HG02852 (cell line): ENCODE measurements at regions not wholly inside any gene's neighbourhood (a gene's known extent, or its start where the extent isn't known, plus 50 kb on each side); places are given as distances from the start of the nearest gene placed in this dataset.

Experiments
- ATAC-seq: cut with Tn5 transposase; IDR thresholded peaks from one replicate; pipeline ENCODE4 v1.9.1; 2021; ENCODE audit warnings: mild to moderate bottlenecking, moderate library complexity; ENCODE audit not compliant: unreplicated experiment

- ATAC-seq, result no peak
Measured at GRCh38 chr13:31853643-31854326, 114.5 kb downstream of the RXFP2 start.

- no peak for ATAC-seq
Measured at GRCh38 chr13:31859571-31859970, 120.2 kb downstream of the RXFP2 start.

GRCh38 chr13:31860002-31860401, 120.7 kb downstream of the RXFP2 start:
- ATAC-seq, result no peak

DNA sequence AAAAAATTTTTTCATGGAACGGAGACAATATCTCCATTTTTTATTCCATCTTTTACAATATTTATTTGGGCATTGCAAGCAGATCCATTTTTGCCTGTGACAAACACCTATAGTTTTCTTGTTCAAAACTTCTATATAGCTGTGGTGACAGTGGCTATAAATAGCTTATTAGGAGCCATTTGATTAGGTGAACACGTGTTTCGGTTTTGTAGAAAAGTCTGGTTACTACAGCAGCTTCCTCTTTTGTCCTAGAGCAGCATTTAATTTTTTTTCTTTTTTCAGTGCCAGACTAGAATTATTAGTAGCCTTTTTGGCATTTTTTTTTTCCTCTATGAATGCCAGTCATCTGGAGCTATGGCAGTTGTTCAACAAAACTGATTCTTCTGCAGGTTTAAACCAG, 123.5 kb downstream of the RXFP2 start:
- ATAC-seq, result no peak

GRCh38 chr13:31864307-31864706, 125.0 kb downstream of the RXFP2 start:
- ATAC-seq, result no peak

GRCh38 chr13:31866099-31866498, 126.8 kb downstream of the RXFP2 start:
- no peak for ATAC-seq

DNA sequence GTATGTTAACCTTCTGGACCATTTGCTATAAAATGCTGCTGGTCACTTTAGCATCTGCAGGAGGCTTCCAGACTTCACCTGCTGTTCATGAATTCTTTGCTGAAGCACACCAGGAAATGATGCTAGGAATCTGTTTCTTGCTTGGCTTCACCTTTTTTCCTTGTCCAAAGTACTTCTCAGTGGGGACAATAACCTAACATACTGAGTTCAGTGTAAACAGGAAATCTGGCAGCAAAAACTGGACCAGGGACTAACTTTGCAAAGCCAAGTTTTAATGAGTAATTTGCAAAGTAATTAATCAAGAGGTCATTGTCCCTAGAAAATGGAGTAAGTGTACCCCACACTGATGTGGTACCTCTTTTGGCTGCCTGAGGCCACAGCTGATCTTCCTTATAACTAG, 128.4 kb downstream of the RXFP2 start:
- no peak for ATAC-seq

- no peak for ATAC-seq
Measured at GRCh38 chr13:31869582-31869981, 130.3 kb downstream of the RXFP2 start.

- no peak for ATAC-seq
Measured at GRCh38 chr13:31870511-31870910, 131.2 kb downstream of the RXFP2 start.

GRCh38 chr13:31873145-31873544, 133.8 kb downstream of the RXFP2 start:
- ATAC-seq, result no peak

DNA sequence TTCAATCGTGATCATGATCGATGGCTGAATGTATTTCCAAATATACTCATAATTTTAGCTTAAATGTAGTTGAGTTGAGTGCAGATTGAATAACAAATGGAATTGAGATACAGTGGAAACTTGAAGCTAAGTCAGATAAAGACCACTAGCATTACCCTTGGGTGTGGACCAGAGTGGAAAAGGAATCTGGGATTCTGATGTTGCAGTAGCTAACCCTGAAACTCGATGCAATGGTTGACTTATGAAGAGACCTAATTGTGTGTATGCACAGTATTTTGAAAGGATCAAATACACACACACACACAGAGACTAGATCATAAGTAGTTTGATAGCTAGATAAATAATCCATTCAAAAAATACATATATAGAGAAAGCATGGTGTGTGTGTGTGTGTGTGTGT, 135.8 kb downstream of the RXFP2 start:
- no peak for ATAC-seq

- ATAC-seq, result no peak
Measured at GRCh38 chr13:31878052-31878451, 138.7 kb downstream of the RXFP2 start.

DNA sequence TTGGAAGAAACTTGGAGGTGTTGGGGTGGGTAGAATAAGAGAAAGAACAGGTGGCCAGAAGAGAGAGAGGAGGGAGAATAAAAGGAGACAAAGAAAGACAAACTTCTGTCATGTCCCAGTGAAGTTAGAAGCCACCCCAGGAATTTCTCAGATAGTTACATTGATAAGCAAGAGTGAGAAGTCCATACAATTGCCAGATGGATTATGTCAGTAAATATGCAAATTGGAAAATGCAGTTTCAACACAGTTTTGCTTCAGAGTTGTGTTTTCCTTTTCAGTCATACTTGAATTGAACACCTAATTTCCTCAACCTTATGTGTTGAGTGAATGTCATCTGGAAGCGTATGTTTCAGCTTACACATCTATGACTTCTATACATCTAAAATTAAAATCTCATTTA, 139.2 kb downstream of the RXFP2 start:
- no peak for ATAC-seq

DNA sequence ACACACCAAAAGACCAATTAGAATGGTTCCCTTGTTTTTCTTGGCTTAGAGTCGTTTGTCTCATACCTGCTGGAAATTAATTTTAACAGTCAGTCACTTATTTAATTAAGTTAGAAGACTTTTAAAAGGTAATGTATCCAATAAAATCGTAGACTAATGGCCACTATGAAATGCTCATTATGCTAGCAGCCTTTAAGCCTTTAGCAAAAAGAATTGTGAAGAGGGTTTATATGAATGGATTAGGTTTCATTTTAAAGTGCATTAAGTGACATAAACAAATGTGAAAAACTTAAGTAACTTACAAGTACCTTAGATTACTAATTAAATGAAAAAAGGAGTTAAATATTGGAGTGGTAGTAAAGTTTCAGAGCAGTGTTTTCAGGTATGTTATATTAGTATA, 139.6 kb downstream of the RXFP2 start:
- ATAC-seq, result no peak

DNA sequence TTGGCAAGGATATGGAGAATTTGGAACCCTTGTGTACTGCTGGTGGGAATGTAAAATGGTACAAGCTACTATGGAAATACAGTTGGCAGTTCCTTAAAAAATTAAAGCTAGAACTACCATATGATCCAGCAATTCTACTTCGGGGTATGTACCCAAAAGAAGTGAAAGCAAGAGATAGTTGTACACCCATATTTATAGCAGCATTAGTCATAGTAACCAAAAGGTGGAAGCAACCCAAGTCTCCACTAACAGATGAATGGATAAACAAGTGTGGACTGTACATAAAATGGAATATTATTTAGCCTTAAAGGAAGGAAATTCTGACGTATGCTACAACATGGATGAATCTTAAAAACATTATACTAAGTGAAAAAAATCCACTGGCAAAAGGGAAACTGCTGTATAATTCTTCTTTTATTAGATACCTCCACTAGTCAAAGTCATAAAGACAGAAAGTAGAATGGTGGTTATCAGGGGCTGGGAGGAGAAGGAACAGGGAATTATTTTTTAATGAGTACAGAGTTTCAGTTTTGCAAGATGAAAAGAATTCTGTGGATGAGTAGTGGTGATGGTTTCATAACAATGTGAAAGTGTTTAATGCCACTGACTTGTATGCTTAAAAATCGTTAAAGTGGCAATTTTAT, 141.6 kb downstream of the RXFP2 start:
- no peak for ATAC-seq

DNA sequence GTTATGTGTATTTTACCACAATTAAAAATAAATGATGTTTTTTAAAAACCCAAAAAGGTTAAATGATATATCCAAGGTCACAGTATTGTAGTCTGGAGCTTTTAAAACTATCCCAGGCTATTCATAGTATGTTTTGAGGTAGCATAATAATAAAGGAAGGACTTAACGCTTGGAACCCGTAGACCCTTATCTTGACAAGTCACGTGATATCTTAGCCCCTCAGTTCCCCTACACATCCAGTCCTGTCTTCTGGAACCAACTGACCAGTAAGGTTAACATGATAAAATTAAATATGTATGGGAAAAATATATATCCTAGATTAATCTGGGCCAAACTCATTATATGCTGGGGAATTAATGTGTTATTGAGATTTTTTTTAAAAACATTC, 142.2 kb downstream of the RXFP2 start:
- ATAC-seq, result no peak

- no peak for ATAC-seq
Measured at GRCh38 chr13:31882794-31883193, 143.5 kb downstream of the RXFP2 start.

GRCh38 chr13:31884556-31884955, 145.2 kb downstream of the RXFP2 start:
- no peak for ATAC-seq

DNA sequence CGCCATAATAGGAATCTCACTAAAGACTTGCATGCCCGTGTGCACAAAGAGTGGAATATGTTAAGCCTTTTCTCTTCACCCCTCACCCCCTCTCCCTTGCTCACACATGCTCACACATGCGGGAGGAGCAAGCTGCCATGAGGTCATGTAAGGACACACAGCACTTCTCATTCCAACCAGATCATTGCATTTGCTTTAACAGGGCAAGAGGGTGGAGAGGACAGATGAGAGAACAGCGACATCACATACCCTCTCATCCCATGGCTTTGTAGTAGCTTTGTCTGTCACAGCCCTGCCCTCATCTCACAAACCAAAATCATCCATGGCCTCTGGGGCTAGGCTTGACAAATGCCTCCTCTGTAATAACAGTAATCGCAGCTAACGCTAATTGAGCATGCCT, 145.6 kb upstream of the FRY start:
- ATAC-seq, result no peak

DNA sequence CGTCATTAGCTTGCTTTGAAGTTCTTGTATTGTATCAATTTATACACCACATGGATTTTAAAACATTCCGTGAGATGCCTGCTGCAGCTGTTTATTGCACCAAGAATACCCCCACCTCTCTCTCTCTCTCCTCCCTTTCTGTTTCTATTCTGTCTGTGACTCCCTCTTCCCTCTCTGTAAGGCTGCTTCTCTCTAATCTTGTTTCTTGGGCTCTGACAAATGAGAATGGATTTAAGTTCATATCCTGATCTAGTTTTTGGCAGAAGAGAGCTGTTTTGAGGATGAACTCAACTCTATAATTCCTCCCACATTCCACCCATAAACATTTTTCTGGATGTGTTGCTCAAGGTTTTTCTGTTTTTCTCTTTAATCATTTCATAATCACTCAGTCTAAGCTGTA, 144.3 kb upstream of the FRY start:
- ATAC-seq, result no peak

DNA sequence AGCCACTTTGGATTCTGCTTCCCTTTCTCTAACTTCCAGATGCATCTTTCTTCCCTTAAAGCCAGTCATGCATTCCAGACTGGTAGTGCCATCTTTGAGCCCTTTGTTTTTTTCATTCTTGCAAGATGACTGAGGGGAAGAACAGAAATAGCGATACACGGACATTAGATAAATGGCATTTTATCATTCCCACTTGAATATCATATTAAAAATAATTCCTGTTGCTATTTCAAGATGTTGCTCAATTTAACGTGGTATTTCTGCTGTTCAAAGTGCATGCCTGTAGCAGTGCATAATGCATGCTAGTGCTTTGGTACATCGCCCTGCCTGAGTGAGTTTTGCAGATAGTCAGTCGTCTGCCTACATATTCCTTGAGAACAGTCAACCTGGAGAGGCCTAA, 140.6 kb upstream of the FRY start:
- ATAC-seq, result no peak

DNA sequence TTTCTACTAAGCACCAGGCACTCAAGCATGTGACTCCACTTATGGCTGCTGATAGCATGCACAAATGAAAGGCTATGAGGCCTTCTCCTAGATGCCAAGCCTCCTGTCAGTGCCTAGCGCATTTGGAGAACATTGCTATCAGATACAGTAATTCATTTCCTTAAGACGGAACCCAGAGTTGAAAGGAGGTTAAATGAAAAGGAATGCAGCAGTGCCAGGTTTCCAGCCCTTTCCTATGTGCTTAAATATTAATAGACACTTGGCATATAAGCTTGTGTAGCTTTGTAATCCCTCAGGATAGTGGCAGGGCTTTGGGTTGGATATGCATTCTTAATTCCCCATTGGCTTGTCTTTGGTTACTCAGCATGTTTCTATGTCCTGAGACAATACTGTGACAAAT, 140.1 kb upstream of the FRY start:
- ATAC-seq, result no peak

DNA sequence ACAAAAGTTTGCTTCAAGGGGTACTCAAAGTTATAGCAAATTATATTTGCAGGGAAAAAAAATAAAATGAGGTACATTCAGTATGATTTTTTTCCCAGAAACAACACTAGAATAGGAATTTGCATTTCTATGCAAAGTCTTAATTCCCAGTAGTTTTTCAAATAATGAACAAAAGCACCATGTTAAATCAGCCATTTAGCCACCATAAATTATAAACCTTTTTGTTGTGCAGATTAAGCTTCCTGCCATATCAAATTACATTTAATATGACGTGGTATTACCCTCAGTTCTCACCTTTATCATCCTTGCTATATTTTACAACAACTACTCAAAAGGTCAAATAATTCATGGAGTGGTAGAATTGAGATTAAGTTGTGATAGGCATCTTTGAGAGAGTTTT, 136.6 kb upstream of the FRY start:
- no peak for ATAC-seq
